SK-N-SH treated with all-trans-retinoic acid at 6 μM for 48 hours (cell line): ENCODE measurements at regions not wholly inside any gene's neighbourhood (a gene's known extent, or its start where the extent isn't known, plus 50 kb on each side); places are given as distances from the start of the nearest gene placed in this dataset.

Experiments used
- ATAC-seq: fragments of 200-7000 bp; cut with Tn5 transposase; 3 replicates; pipeline ENCODE4 v1.9.1; 2020; ENCODE audit warnings: mild to moderate bottlenecking, moderate library complexity
- ARNTL ChIP-seq: fragments of 450-650 bp; formaldehyde crosslinking; IDR thresholded peaks from 2 replicates; pipeline ENCODE4 v1.5.0; 2020; ENCODE audit warnings: low read depth, mild to moderate bottlenecking, moderate library complexity, borderline replicate concordance
- BACH2 ChIP-seq: fragments of 250-450 bp; sonication (Bioruptor Pico); IDR thresholded peaks from 2 replicates; pipeline ENCODE4 v1.9.0; 2021; ENCODE audit warnings: mild to moderate bottlenecking, borderline replicate concordance
- ESRRG ChIP-seq: fragments of 250-450 bp; sonication (Bioruptor Pico); IDR thresholded peaks from 2 replicates; pipeline ENCODE4 v1.6.1; 2021; ENCODE audit warnings: mild to moderate bottlenecking
- GLIS3 ChIP-seq: fragments of 250-450 bp; sonication (Bioruptor Pico); IDR thresholded peaks from 2 replicates; pipeline ENCODE4 v1.5.0; 2020; ENCODE audit warnings: mild to moderate bottlenecking, moderate library complexity
- OSR1 ChIP-seq: fragments of 250-450 bp; sonication (Bioruptor Pico); IDR thresholded peaks from 2 replicates; pipeline ENCODE4 v1.8.0; 2022; ENCODE audit warnings: moderate library complexity, mild to moderate bottlenecking, inconsistent platforms
- POU6F1 ChIP-seq: fragments of 250-450 bp; sonication (Bioruptor Pico); IDR thresholded peaks from 2 replicates; pipeline ENCODE4 v1.8.0; 2021; ENCODE audit warnings: low read depth, mild to moderate bottlenecking, moderate library complexity, borderline replicate concordance
- PPARA ChIP-seq: fragments of 250-450 bp; sonication (Bioruptor Pico); IDR thresholded peaks from 2 replicates; pipeline ENCODE4 v1.5.0; 2020; ENCODE audit warnings: mild to moderate bottlenecking, borderline replicate concordance
- RARB ChIP-seq: fragments of 250-450 bp; sonication (Bioruptor Pico); IDR thresholded peaks from 2 replicates; pipeline ENCODE4 v1.8.0; 2021; ENCODE audit warnings: mild to moderate bottlenecking, moderate library complexity
- SNAI2 ChIP-seq: fragments of 250-450 bp; sonication (Bioruptor Pico); IDR thresholded peaks from 2 replicates; pipeline ENCODE4 v1.5.0; 2020; ENCODE audit warnings: mild to moderate bottlenecking, moderate library complexity
- TCF4 ChIP-seq: fragments of 250-450 bp; sonication (Bioruptor Pico); IDR thresholded peaks from 2 replicates; pipeline ENCODE4 v1.8.0; 2021; ENCODE audit warnings: mild to moderate bottlenecking, moderate library complexity, borderline replicate concordance
- TOX ChIP-seq: fragments of 250-450 bp; sonication (Bioruptor Pico); IDR thresholded peaks from 2 replicates; pipeline ENCODE4 v1.8.0; 2021; ENCODE audit warnings: mild to moderate bottlenecking, moderate library complexity, borderline replicate concordance
- TSHZ2 ChIP-seq: fragments of 250-450 bp; sonication (Bioruptor Pico); IDR thresholded peaks from 2 replicates; pipeline ENCODE4 v1.5.0; 2020; ENCODE audit warnings: mild to moderate bottlenecking, moderate library complexity
- ZFP3 ChIP-seq: fragments of 250-450 bp; sonication (Bioruptor Pico); IDR thresholded peaks from 2 replicates; pipeline ENCODE4 v1.5.0; 2020; ENCODE audit warnings: mild to moderate bottlenecking, moderate library complexity
- ZFP30 ChIP-seq: fragments of 450-650 bp; formaldehyde crosslinking; IDR thresholded peaks from 2 replicates; pipeline ENCODE4 v1.5.0; 2022; ENCODE audit warnings: mild to moderate bottlenecking, moderate library complexity
- ZNF565 ChIP-seq: fragments of 450-650 bp; formaldehyde crosslinking; conservative IDR thresholded peaks from 2 replicates; pipeline ENCODE4 v1.5.0; 2020; ENCODE audit warnings: low read depth, mild to moderate bottlenecking, moderate library complexity
- ZNF8 ChIP-seq: fragments of 450-650 bp; formaldehyde crosslinking; IDR thresholded peaks from 2 replicates; pipeline ENCODE4 v1.5.0; 2020; ENCODE audit warnings: mild to moderate bottlenecking, moderate library complexity
- TF ChIP-seq, protein P1 (sequence below): fragments of 250-450 bp; sonication (Bioruptor Pico); IDR thresholded peaks from 2 replicates; pipeline ENCODE4 v1.5.1; 2021; ENCODE audit warnings: mild to moderate bottlenecking, moderate library complexity
- TF ChIP-seq, protein P2 (sequence below): fragments of 250-450 bp; sonication (Bioruptor Pico); IDR thresholded peaks from 2 replicates; pipeline ENCODE4 v1.5.1; 2020; ENCODE audit warnings: low read depth, mild to moderate bottlenecking, moderate library complexity

- TF ChIP-seq TSHZ2 (CRISPR knock-in tag) (no peak), GLIS3 (CRISPR knock-in tag) (no peak)
- TF ChIP-seq, protein P1, sequence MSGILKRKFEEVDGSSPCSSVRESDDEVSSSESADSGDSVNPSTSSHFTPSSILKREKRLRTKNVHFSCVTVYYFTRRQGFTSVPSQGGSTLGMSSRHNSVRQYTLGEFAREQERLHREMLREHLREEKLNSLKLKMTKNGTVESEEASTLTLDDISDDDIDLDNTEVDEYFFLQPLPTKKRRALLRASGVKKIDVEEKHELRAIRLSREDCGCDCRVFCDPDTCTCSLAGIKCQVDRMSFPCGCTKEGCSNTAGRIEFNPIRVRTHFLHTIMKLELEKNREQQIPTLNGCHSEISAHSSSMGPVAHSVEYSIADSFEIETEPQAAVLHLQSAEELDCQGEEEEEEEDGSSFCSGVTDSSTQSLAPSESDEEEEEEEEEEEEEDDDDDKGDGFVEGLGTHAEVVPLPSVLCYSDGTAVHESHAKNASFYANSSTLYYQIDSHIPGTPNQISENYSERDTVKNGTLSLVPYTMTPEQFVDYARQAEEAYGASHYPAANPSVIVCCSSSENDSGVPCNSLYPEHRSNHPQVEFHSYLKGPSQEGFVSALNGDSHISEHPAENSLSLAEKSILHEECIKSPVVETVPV (CRISPR knock-in tag), result no peak
Observed at GRCh38 chr3:124374583-124374982, 355.7 kb upstream of the UMPS start (continued).

DNA sequence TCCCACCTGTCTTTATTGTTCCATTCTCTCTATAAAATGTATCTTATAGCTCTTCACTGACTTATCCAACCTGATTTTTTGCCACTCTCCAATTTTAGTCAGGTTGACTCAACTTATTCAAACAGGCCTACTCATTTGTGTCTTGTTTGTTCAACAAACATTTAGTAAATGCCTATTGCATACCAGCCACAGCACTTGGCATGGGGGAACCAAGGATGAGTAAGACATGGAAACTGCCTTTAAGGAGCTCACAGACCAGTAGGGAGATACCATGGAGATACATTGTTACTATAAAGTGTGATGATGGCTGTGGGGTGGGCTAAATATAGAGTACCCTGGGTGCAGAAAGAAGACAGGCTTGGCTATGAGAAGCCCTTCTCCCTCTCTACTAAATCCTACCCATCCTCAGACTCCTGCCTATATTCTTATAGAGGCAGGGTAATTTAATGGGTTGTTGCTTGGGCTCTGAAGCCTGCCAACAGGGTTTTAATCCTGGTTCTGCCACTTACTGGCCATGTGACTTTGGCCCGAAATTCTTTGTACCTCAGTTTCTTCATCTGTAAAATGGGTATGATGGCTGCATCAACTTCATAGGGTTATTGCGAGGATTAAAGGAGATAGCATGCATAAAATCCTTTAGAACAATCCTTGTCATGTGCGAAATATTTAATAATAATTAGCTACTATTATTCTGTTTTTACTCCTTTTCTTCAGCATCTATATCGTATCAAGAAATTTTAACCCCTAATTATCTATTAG is 348.5 kb upstream of the UMPS start:
- TF ChIP-seq ESRRG (CRISPR knock-in tag), result no peak
- no peak for TF ChIP-seq OSR1 (CRISPR knock-in tag)
- TF ChIP-seq ZFP30 (CRISPR knock-in tag), result no peak
- TF ChIP-seq PPARA (CRISPR knock-in tag), result no peak
- TF ChIP-seq TCF4 (CRISPR knock-in tag), result no peak
- TF ChIP-seq POU6F1, result no peak
- no peak for TF ChIP-seq ARNTL (CRISPR knock-in tag)
- no peak for TF ChIP-seq ZNF565 (CRISPR knock-in tag)
- no peak for TF ChIP-seq BACH2 (CRISPR knock-in tag)
- TF ChIP-seq TSHZ2 (CRISPR knock-in tag), result no peak
- no peak for TF ChIP-seq SNAI2 (CRISPR knock-in tag)
- TF ChIP-seq, protein P2, sequence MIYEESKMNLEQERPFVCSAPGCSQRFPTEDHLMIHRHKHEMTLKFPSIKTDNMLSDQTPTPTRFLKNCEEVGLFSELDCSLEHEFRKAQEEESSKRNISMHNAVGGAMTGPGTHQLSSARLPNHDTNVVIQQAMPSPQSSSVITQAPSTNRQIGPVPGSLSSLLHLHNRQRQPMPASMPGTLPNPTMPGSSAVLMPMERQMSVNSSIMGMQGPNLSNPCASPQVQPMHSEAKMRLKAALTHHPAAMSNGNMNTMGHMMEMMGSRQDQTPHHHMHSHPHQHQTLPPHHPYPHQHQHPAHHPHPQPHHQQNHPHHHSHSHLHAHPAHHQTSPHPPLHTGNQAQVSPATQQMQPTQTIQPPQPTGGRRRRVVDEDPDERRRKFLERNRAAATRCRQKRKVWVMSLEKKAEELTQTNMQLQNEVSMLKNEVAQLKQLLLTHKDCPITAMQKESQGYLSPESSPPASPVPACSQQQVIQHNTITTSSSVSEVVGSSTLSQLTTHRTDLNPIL (CRISPR knock-in tag), result no peak
- no peak for TF ChIP-seq ZNF8 (CRISPR knock-in tag)
- no peak for TF ChIP-seq ZFP3 (CRISPR knock-in tag)
- no peak for TF ChIP-seq GLIS3 (CRISPR knock-in tag)
- ATAC-seq, result no peak

DNA sequence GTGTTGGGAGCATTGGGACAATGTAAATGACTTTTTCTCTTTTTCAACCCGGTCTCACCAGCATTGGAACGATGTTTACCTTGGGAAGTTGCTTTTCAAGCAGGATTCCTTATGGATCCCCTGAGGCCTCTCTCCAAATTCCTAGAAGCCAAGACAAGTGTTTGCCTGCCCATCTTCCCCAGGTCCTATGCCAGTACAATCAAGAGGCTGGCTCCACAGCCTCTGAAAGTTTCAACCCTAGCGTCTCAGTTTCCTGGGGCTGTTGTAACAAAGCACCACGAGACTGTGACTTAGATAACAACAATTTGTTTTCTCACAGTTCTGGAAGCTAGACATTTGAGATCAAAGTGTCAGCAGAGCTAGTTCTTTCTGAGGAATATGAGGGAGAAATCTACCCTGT is 347.2 kb upstream of the UMPS start:
- no peak for ATAC-seq
- no peak for TF ChIP-seq BACH2 (CRISPR knock-in tag)
- TF ChIP-seq, protein P2 (CRISPR knock-in tag), result no peak
- TF ChIP-seq ZNF8 (CRISPR knock-in tag), result no peak
- TF ChIP-seq ESRRG (CRISPR knock-in tag), result no peak
- TF ChIP-seq RARB, result no peak
- no peak for TF ChIP-seq OSR1 (CRISPR knock-in tag)
- TF ChIP-seq ZNF565 (CRISPR knock-in tag), result no peak
- TF ChIP-seq ZFP30 (CRISPR knock-in tag), result no peak
- TF ChIP-seq TSHZ2 (CRISPR knock-in tag), result no peak
- no peak for TF ChIP-seq GLIS3 (CRISPR knock-in tag)
- no peak for TF ChIP-seq ARNTL (CRISPR knock-in tag)
- no peak for TF ChIP-seq POU6F1
- TF ChIP-seq SNAI2 (CRISPR knock-in tag), result no peak
- no peak for TF ChIP-seq TOX (CRISPR knock-in tag)
